Keratinocyte (primary cell): ENCODE measurements at regions not wholly inside any gene's neighbourhood (a gene's known extent, or its start where the extent isn't known, plus 50 kb on each side); places are given as distances from the start of the nearest gene placed in this dataset.

Experiments used
- DNase-seq: peaks from one replicate; pipeline ENCODE4 v3.0.0-alpha.2; 2011; ENCODE audit warnings: low read depth, missing footprints, low spot score
- FAIRE-seq: peaks from 2 replicates; lab custom pipeline; 2011; peaks lifted over from hg19 to GRCh38; lab: Jason Lieb, UNC
- H2AFZ ChIP-seq: 2 replicates; pipeline ENCODE4 v1.6.0; 2012; ENCODE audit warnings: low read length, control low read depth, inconsistent platforms; ENCODE audit not compliant: control insufficient read depth
- H3K27ac ChIP-seq: 2 replicates; pipeline ENCODE4 v1.5.1; 2011; ENCODE audit warnings: low read length; ENCODE audit not compliant: control insufficient read depth, insufficient read depth
- H3K27me3 ChIP-seq: 3 replicates; pipeline ENCODE4 v1.6.0; 2011; ENCODE audit warnings: low read length; ENCODE audit not compliant: control insufficient read depth, insufficient read depth; ENCODE audit errors: extremely low read depth
- H3K36me3 ChIP-seq, 2 experiments: 2 replicates in 1 of 2; 3 replicates in 1 of 2; pipeline ENCODE4 v1.5.1; 2011; ENCODE audit warnings: low read length in 2 of 2, mild to moderate bottlenecking in 1 of 2; ENCODE audit not compliant: control insufficient read depth in 2 of 2, insufficient read depth in 2 of 2; ENCODE audit errors: extremely low read depth in 1 of 2
- H3K4me1 ChIP-seq: 3 replicates; pipeline ENCODE4 v1.5.1; 2011; ENCODE audit warnings: low read length; ENCODE audit not compliant: control insufficient read depth, insufficient read depth; ENCODE audit errors: extremely low read depth
- H3K4me2 ChIP-seq: 3 replicates; pipeline ENCODE4 v1.6.0; 2011; ENCODE audit warnings: low read depth, low read length; ENCODE audit not compliant: control insufficient read depth, insufficient read depth; ENCODE audit errors: extremely low read depth
- H3K4me3 ChIP-seq, 3 experiments: fragments of 200-600 bp in 1 of 3; sonication (generic) in 1 of 3; 2 replicates in 2 of 3; 3 replicates in 1 of 3; pipeline ENCODE4 v1.5.1; 2011 to 2016; ENCODE audit warnings: low read length in 3 of 3, mild to moderate bottlenecking in 3 of 3, control low read depth in 2 of 3, inconsistent platforms in 1 of 3, low read depth in 1 of 3, mixed read lengths in 1 of 3, mixed run types in 1 of 3, moderate library complexity in 1 of 3; ENCODE audit not compliant: control insufficient read depth in 2 of 3, insufficient read depth in 2 of 3; ENCODE audit errors: extremely low read depth in 1 of 3
- H3K79me2 ChIP-seq: 2 replicates; pipeline ENCODE4 v1.6.0; 2012; ENCODE audit warnings: low read length; ENCODE audit not compliant: control insufficient read depth, insufficient read depth
- H3K9ac ChIP-seq: 3 replicates; pipeline ENCODE4 v1.6.0; 2011; ENCODE audit warnings: low read length; ENCODE audit not compliant: control insufficient read depth, insufficient read depth; ENCODE audit errors: extremely low read depth
- H3K9me1 ChIP-seq: 3 replicates; pipeline ENCODE4 v1.6.0; 2011; ENCODE audit warnings: low read length; ENCODE audit not compliant: control insufficient read depth, insufficient read depth; ENCODE audit errors: extremely low read depth
- H3K9me3 ChIP-seq: 2 replicates; pipeline ENCODE4 v1.5.1; 2012; ENCODE audit warnings: low read depth, low read length; ENCODE audit not compliant: control insufficient read depth
- H4K20me1 ChIP-seq: 3 replicates; pipeline ENCODE4 v1.6.0; 2011; ENCODE audit warnings: low read length; ENCODE audit not compliant: control insufficient read depth, insufficient read depth; ENCODE audit errors: extremely low read depth
- CTCF ChIP-seq, 3 experiments: IDR thresholded peaks in 1 of 3; conservative IDR thresholded peaks in 1 of 3; optimal IDR thresholded peaks in 1 of 3; 2 replicates in 2 of 3; 3 replicates in 1 of 3; pipeline versions ENCODE3 to v1.5.1; 2011; ENCODE audit warnings: low read length in 3 of 3, mild to moderate bottlenecking in 3 of 3, moderate library complexity in 2 of 3, control low read depth in 1 of 3, inconsistent platforms in 1 of 3; ENCODE audit not compliant: insufficient read depth in 2 of 3; ENCODE audit errors: extremely low read depth in 1 of 3
- EZH2 ChIP-seq: IDR thresholded peaks from one replicate; pipeline ENCODE4 v1.6.1; 2012; ENCODE audit warnings: inconsistent platforms, mild to moderate bottlenecking, low read length, moderate library complexity
- dilution Hi-C: fragments of 300-500 bp; cut with MboI; formaldehyde crosslinking; loops from one replicate; pipeline ENCODE4 v1.7.0; 2020; ENCODE audit warnings: low sequenced_read_pairs; ENCODE audit not compliant: extremely low pct_ligation_motif_present

GRCh38 chr4:158013858-158014257 lies 159.0 kb downstream of the GASK1B start:
- peaks cover 5% of the 10 kb centered on the region for H3K4me1 ChIP-seq
- no peak overlapping the region for H3K27ac ChIP-seq
- H4K20me1 ChIP-seq = no peaks in the 10 kb centered on the region
- no peaks in the 10 kb centered on the region for H3K9me3 ChIP-seq
- H3K4me2 ChIP-seq = no peak overlapping the region
- TF ChIP-seq EZH2 (no peak), CTCF (optimal IDR thresholded peaks at IDR 0.05 in 1 of 3, IDR thresholded peaks at IDR 0.05 in 1 of 3, conservative IDR thresholded peaks at IDR 0.05 in 1 of 3; ENCODE audit: extremely low read depth in 1 of 3, insufficient read depth in 2 of 3, low read length in 3 of 3) (no peak)
- no peak for FAIRE-seq
- no peak overlapping the region for H3K9ac ChIP-seq
- no peaks in the 10 kb centered on the region for H3K79me2 ChIP-seq
- no peak overlapping the region for H3K4me3 ChIP-seq
- no peaks in the 10 kb centered on the region for H3K9me1 ChIP-seq
- no peaks in the 10 kb centered on the region for H3K36me3 ChIP-seq
- H2AFZ ChIP-seq = no peak overlapping the region
- DNase-seq = no peak
- dilution Hi-C loops = loop anchor here (25.0 kb wide), 1 partner anchor 173 kb away; no protein-coding TSS in a partner anchor
- no peaks in the 10 kb centered on the region for H3K27me3 ChIP-seq

- FAIRE-seq (no peak), DNase-seq (no peak)
- dilution Hi-C loops = loop anchor here (25.0 kb wide), 1 partner anchor 177 kb away; no protein-coding TSS in a partner anchor
- Histone ChIP-seq H2AFZ (no peak overlapping the region), H3K36me3 (no peaks in the 10 kb centered on the region), H3K9me1 (no peaks in the 10 kb centered on the region), H3K79me2 (no peaks in the 10 kb centered on the region), H3K27ac (no peak overlapping the region), H3K4me3 (no peak overlapping the region), H3K27me3 (no peaks in the 10 kb centered on the region), H3K9me3 (no peaks in the 10 kb centered on the region), H3K4me2 (no peak overlapping the region), H4K20me1 (no peaks in the 10 kb centered on the region), H3K4me1 (peaks cover 8% of the 10 kb centered on the region), H3K9ac (no peak overlapping the region)
- no peak for TF ChIP-seq CTCF (optimal IDR thresholded peaks at IDR 0.05 in 1 of 3, IDR thresholded peaks at IDR 0.05 in 1 of 3, conservative IDR thresholded peaks at IDR 0.05 in 1 of 3; ENCODE audit: extremely low read depth in 1 of 3, insufficient read depth in 2 of 3, low read length in 3 of 3)
- no peak for TF ChIP-seq EZH2
Observed at GRCh38 chr4:158010361-158010760, 162.5 kb downstream of the GASK1B start.
